ENCODE measurements at regions not wholly inside any gene's neighbourhood (a gene's known extent, or its start where the extent isn't known, plus 50 kb on each side); places are given as distances from the start of the nearest gene placed in this dataset.

- no peak overlapping the region for H3K4me3 Mint-ChIP-seq
- no peaks in the 10 kb centered on the region for H3K9me3 Mint-ChIP-seq
- peaks cover 25% of the 10 kb centered on the region for H3K36me3 Mint-ChIP-seq (ENCODE audit: low read depth)
- peaks cover 19% of the 10 kb centered on the region for H3K4me1 Mint-ChIP-seq
- no peak overlapping the region for H3K27ac Mint-ChIP-seq
- intact Hi-C loops (cut with micrococcal nuclease), result no loop called here
- no peak for DNase-seq
- POLR2A ChIA-PET, result interaction anchor here (0.7 kb wide), 1 partner anchor 110 kb away, joined by 4 read pairs; no protein-coding TSS in a partner anchor
- H3K27me3 Mint-ChIP-seq, result no peaks in the 10 kb centered on the region
- no peak for TF ChIP-seq CTCF (IDR thresholded peaks at IDR 0.05)
- CTCF ChIA-PET, result interaction anchor here (1.7 kb wide), 1 partner anchor 10 kb away, joined by 3 read pairs; no protein-coding TSS in a partner anchor
- ATAC-seq (ENCODE audit: low read depth), result no peak
These were observed 61.8 kb downstream of the S1PR1 start for GRCh38 chr1:101298663-101299062.

- intact Hi-C loops (cut with micrococcal nuclease), result no loop called here
- Mint-ChIP-seq H3K36me3 (ENCODE audit: low read depth) (peaks cover 25% of the 10 kb centered on the region), H3K27ac (no peak overlapping the region), H3K27me3 (no peaks in the 10 kb centered on the region), H3K9me3 (no peaks in the 10 kb centered on the region), H3K4me1 (peaks cover 14% of the 10 kb centered on the region), H3K4me3 (no peak overlapping the region)
- no peak for DNase-seq
- ATAC-seq (ENCODE audit: low read depth), result no peak
- ChIA-PET CTCF (interaction anchor here (1.4 to 2.6 kb wide), 3 partner anchors 11 to 378 kb away, joined by 4 to 9 read pairs (median 9); no protein-coding TSS in a partner anchor), POLR2A (interaction anchor here (1.2 kb wide), 1 partner anchor 64 kb away, joined by 10 read pairs; no protein-coding TSS in a partner anchor)
- no peak for TF ChIP-seq CTCF (IDR thresholded peaks at IDR 0.05)
These were observed 62.3 kb downstream of the S1PR1 start for GRCh38 chr1:101299141-101299540.

- no peak overlapping the region for H3K4me3 Mint-ChIP-seq
- DNase-seq (no peak), ATAC-seq (ENCODE audit: low read depth) (no peak)
- H3K36me3 Mint-ChIP-seq (ENCODE audit: low read depth), result peaks cover 28% of the 10 kb centered on the region
- CTCF ChIA-PET, result interaction anchor here (1.4 to 2.6 kb wide), 4 partner anchors 10 to 379 kb away, joined by 4 to 9 read pairs (median 8); no protein-coding TSS in a partner anchor
- no peaks in the 10 kb centered on the region for H3K27me3 Mint-ChIP-seq
- no peak for TF ChIP-seq CTCF (IDR thresholded peaks at IDR 0.05)
- POLR2A ChIA-PET, result interaction anchor here (1.2 kb wide), 1 partner anchor 64 kb away, joined by 10 read pairs; no protein-coding TSS in a partner anchor
- H3K9me3 Mint-ChIP-seq, result no peaks in the 10 kb centered on the region
- intact Hi-C loops (cut with micrococcal nuclease), result no loop called here
- H3K4me1 Mint-ChIP-seq, result peaks cover 10% of the 10 kb centered on the region
- no peak overlapping the region for H3K27ac Mint-ChIP-seq
These were observed 62.9 kb downstream of the S1PR1 start for GRCh38 chr1:101299710-101300109.

GRCh38 chr1:101300916-101301315, 64.1 kb downstream of the S1PR1 start:
- CTCF ChIA-PET, result interaction anchor here (1.6 to 2.6 kb wide), 3 partner anchors 8 to 380 kb away, joined by 4 to 9 read pairs (median 7); no protein-coding TSS in a partner anchor
- Mint-ChIP-seq H3K4me3 (no peak overlapping the region), H3K27me3 (no peaks in the 10 kb centered on the region), H3K36me3 (ENCODE audit: low read depth) (peaks cover 39% of the 10 kb centered on the region), H3K4me1 (peaks cover 5% of the 10 kb centered on the region), H3K27ac (no peak overlapping the region), H3K9me3 (no peaks in the 10 kb centered on the region)
- POLR2A ChIA-PET, result no interaction called here
- intact Hi-C loops (cut with micrococcal nuclease), result no loop called here
- no peak for TF ChIP-seq CTCF (IDR thresholded peaks at IDR 0.05)
- no peak for DNase-seq
- ATAC-seq (ENCODE audit: low read depth), result no peak

GRCh38 chr1:101301446-101302057, 64.7 kb downstream of the S1PR1 start:
- Mint-ChIP-seq H3K9me3 (no peaks in the 10 kb centered on the region), H3K4me3 (no peak overlapping the region), H3K36me3 (ENCODE audit: low read depth) (peaks cover 36% of the 10 kb centered on the region), H3K27me3 (no peaks in the 10 kb centered on the region), H3K27ac (no peak overlapping the region), H3K4me1 (peaks cover 5% of the 10 kb centered on the region)
- POLR2A ChIA-PET, result no interaction called here
- DNase-seq (no peak), ATAC-seq (ENCODE audit: low read depth) (no peak)
- TF ChIP-seq CTCF (IDR thresholded peaks at IDR 0.05), result no peak
- CTCF ChIA-PET, result interaction anchor here (1.5 to 2.6 kb wide), 3 partner anchors 8 to 137 kb away, joined by 5 to 9 read pairs (median 7); no protein-coding TSS in a partner anchor
- intact Hi-C loops (cut with micrococcal nuclease), result no loop called here

Data from activated B cell treated with CpG ODN at 0.5 μM for 24 hours (primary cell).